ENCODE measurements at regions not wholly inside any gene's neighbourhood (a gene's known extent, or its start where the extent isn't known, plus 50 kb on each side); places are given as distances from the start of the nearest gene placed in this dataset.

DNA sequence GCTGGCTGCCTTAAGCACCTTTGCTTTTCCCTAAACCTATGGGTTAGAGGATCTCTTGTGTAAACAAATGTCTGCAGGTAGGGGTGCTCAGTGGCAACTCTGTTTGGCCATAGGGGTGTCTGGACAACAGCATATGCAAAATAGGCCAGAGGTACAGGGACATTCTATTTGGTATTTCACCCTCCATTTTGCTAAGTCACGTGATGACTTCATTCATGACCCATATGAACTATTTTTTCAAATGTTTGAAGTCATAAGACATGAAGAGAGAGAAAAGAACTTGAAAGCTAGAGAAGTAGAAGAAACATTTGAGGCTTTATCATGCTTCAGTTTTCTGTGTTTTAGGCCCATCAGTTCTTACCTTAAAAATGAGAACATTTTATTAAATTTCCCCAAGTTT lies 370.2 kb downstream of the GADD45G start:
- Histone ChIP-seq H3K4me1 (ENCODE audit: insufficient read depth, insufficient read length) (no peaks in the 10 kb centered on the region), H3K27me3 (ENCODE audit: insufficient read depth, insufficient read length) (no peaks in the 10 kb centered on the region), H3K9me3 (ENCODE audit: insufficient read depth, low read length) (no peaks in the 10 kb centered on the region), H3K9ac (ENCODE audit: insufficient read length, low read depth) (no peak overlapping the region), H3K4me3 (ENCODE audit: insufficient read length, low read depth) (no peak overlapping the region), H3K36me3 (ENCODE audit: insufficient read depth, insufficient read length, low read length) (no peaks in the 10 kb centered on the region)
- TF ChIP-seq ZNF274 (IDR thresholded peaks at IDR 0.05; ENCODE audit: low read depth, low read length) (no peak), YY1 (IDR thresholded peaks at IDR 0.05; ENCODE audit: insufficient read depth, insufficient read length) (no peak), SUZ12 (IDR thresholded peaks at IDR 0.05; ENCODE audit: extremely low read depth, insufficient read depth, insufficient read length) (no peak)
- no peak for DNase-seq (ENCODE audit: low read depth, low spot score)

DNA sequence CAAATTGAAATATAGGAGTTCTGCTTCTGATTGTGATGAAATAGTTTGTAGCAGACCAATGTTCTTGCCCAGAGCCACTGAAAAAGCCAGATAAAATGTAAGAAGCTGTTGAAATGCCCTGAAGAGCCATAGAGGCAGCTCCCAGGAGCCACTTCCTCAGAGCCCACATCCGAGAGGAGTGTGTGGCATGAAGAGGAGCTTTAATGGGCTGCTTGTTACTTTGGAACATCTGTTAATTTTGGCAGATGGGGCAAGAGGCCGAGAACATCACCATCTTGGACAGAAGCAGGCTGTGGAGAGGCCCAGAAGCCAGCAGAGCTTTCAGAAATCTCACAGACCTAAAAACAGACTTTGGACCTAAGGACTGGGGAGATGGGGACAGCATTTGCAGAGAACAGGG lies 370.8 kb downstream of the GADD45G start:
- H3K4me3 ChIP-seq (ENCODE audit: insufficient read length, low read depth) = no peak overlapping the region
- H3K36me3 ChIP-seq (ENCODE audit: insufficient read depth, insufficient read length, low read length) = no peaks in the 10 kb centered on the region
- no peaks in the 10 kb centered on the region for H3K27me3 ChIP-seq (ENCODE audit: insufficient read depth, insufficient read length)
- H3K9ac ChIP-seq (ENCODE audit: insufficient read length, low read depth) = no peak overlapping the region
- no peaks in the 10 kb centered on the region for H3K9me3 ChIP-seq (ENCODE audit: insufficient read depth, low read length)
- no peak for DNase-seq (ENCODE audit: low read depth, low spot score)
- TF ChIP-seq ZNF274 (IDR thresholded peaks at IDR 0.05; ENCODE audit: low read depth, low read length) = no peak
- TF ChIP-seq YY1 (IDR thresholded peaks at IDR 0.05; ENCODE audit: insufficient read depth, insufficient read length) = no peak
- TF ChIP-seq SUZ12 (IDR thresholded peaks at IDR 0.05; ENCODE audit: extremely low read depth, insufficient read depth, insufficient read length) = no peak
- H3K4me1 ChIP-seq (ENCODE audit: insufficient read depth, insufficient read length) = no peaks in the 10 kb centered on the region

DNA sequence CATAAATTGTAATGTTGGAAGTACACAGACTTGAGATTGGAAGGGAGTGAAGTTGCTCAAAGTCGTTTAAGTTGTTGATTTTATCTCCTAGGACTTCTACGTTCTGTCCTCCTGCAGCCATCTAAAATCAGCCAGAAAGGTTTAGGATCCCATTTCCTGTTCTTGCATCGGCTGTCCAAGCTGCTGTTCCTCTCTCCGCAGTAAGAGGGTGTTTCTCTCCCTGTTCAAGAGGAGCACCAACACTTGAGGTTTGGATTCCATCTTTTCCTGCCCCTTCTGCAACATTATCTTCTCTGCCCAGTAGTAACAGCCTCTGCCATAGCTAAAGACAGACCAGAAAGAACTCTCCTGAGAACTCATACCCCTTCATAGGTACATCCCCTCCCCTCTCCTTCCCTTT lies 373.4 kb downstream of the GADD45G start:
- Histone ChIP-seq H3K4me1 (ENCODE audit: insufficient read depth, insufficient read length) (no peaks in the 10 kb centered on the region), H3K4me3 (ENCODE audit: insufficient read length, low read depth) (no peak overlapping the region), H3K9ac (ENCODE audit: insufficient read length, low read depth) (no peak overlapping the region), H3K27me3 (ENCODE audit: insufficient read depth, insufficient read length) (no peaks in the 10 kb centered on the region), H3K9me3 (ENCODE audit: insufficient read depth, low read length) (no peaks in the 10 kb centered on the region), H3K36me3 (ENCODE audit: insufficient read depth, insufficient read length, low read length) (no peaks in the 10 kb centered on the region)
- TF ChIP-seq ZNF274 (IDR thresholded peaks at IDR 0.05; ENCODE audit: low read depth, low read length) (no peak), SUZ12 (IDR thresholded peaks at IDR 0.05; ENCODE audit: extremely low read depth, insufficient read depth, insufficient read length) (no peak), YY1 (IDR thresholded peaks at IDR 0.05; ENCODE audit: insufficient read depth, insufficient read length) (no peak)
- DNase-seq (ENCODE audit: low read depth, low spot score) = no peak

DNA sequence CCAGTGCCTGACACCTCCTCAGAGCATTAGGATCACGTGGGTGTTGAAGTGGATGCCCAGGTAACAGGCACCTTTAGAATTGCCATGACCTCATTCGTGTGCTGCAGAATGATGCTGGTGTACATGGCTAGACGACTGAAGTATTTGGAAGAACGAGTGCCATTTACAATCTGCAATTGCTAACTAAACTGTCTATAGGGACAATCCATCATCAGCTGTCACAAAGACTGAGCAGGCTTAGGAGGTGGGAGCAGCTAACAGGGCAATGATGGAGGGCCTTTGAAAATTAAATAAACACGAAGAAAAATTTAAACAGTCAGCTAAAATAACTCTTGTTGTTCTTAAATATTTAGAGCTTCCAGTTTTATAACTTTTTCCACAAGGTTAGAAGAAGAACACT lies 375.8 kb downstream of the GADD45G start:
- TF ChIP-seq ZNF274 (IDR thresholded peaks at IDR 0.05; ENCODE audit: low read depth, low read length) (no peak), SUZ12 (IDR thresholded peaks at IDR 0.05; ENCODE audit: extremely low read depth, insufficient read depth, insufficient read length) (no peak), YY1 (IDR thresholded peaks at IDR 0.05; ENCODE audit: insufficient read depth, insufficient read length) (no peak)

DNA sequence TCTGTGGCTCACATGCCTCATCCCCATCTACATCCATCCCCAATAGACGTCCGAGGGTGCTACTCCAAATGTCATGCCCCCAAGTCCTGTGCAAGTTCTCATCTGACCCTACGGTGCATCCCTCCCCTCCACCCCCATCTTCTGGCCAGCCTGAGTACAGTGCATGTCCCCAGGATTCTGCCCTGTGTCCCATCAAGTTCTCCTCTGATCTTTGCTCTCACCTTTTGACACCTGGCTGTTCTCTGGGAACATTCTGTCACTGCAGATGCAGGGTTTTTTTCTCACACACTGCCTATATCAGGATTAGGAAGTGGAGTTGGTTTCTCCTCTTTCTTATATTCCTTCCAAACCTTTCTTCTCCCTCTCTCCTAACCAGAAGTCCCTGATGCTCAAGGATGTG lies 377.2 kb downstream of the GADD45G start:
- Histone ChIP-seq H3K9ac (ENCODE audit: insufficient read length, low read depth) (no peak overlapping the region), H3K27me3 (ENCODE audit: insufficient read depth, insufficient read length) (no peaks in the 10 kb centered on the region), H3K9me3 (ENCODE audit: insufficient read depth, low read length) (no peaks in the 10 kb centered on the region; the same call in 1 of the 2 replicates), H3K36me3 (ENCODE audit: insufficient read depth, insufficient read length, low read length) (no peaks in the 10 kb centered on the region), H3K4me3 (ENCODE audit: insufficient read length, low read depth) (no peak overlapping the region), H3K4me1 (ENCODE audit: insufficient read depth, insufficient read length) (no peaks in the 10 kb centered on the region)
- DNase-seq (ENCODE audit: low read depth, low spot score) = no peak
- no peak for TF ChIP-seq YY1 (IDR thresholded peaks at IDR 0.05; ENCODE audit: insufficient read depth, insufficient read length)
- no peak for TF ChIP-seq SUZ12 (IDR thresholded peaks at IDR 0.05; ENCODE audit: extremely low read depth, insufficient read depth, insufficient read length)
- no peak for TF ChIP-seq ZNF274 (IDR thresholded peaks at IDR 0.05; ENCODE audit: low read depth, low read length)

More for the DNA sequence above, 375.8 kb downstream of the GADD45G start:
- Histone ChIP-seq H3K9me3 (ENCODE audit: insufficient read depth, low read length) (no peaks in the 10 kb centered on the region), H3K27me3 (ENCODE audit: insufficient read depth, insufficient read length) (no peaks in the 10 kb centered on the region), H3K9ac (ENCODE audit: insufficient read length, low read depth) (no peak overlapping the region), H3K4me1 (ENCODE audit: insufficient read depth, insufficient read length) (no peaks in the 10 kb centered on the region), H3K4me3 (ENCODE audit: insufficient read length, low read depth) (no peak overlapping the region), H3K36me3 (ENCODE audit: insufficient read depth, insufficient read length, low read length) (no peaks in the 10 kb centered on the region)
- DNase-seq (ENCODE audit: low read depth, low spot score) = no peak

DNA sequence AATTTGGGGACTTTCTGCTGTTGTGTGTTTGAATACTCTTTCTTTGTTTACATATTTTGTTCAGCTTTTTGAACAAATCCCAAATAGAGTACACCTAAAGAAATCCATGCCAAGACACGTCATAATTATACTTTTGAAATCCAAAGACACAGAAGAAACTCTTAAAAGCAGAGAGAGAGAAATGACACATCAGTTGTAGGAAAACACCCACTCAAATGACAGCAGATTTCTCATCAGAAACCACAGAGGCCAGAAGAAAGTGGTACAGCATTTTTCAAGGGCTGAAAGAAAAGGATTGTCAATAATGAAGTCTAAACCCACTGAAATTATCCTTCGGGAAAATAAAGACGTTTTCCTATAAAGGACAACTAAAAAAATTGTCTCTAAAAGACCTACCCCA lies 378.6 kb downstream of the GADD45G start:
- H3K9ac ChIP-seq (ENCODE audit: insufficient read length, low read depth) = no peak overlapping the region

DNA sequence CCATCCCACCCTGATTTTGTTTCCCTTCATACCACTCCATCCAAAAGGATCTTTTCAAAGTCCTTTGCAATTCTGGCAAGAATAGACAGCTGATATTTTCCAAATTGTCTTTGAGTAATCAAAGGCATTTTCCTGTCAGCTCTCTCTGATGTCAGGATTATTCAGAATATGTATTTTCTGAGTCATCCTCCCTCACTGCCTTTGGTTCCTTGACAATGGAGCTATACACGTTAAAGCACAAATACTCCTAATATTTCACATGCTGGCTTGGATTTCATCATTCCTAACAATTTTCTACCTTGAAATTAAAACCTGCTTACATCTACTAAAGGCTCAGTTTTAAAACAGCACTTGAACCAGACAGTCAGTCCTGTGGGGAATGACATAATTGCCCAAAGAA lies 379.4 kb downstream of the GADD45G start:
- Histone ChIP-seq H3K4me3 (ENCODE audit: insufficient read length, low read depth) (no peak overlapping the region), H3K9ac (ENCODE audit: insufficient read length, low read depth) (no peak overlapping the region), H3K9me3 (ENCODE audit: insufficient read depth, low read length) (no peaks in the 10 kb centered on the region; the same call in 1 of the 2 replicates), H3K4me1 (ENCODE audit: insufficient read depth, insufficient read length) (no peaks in the 10 kb centered on the region), H3K36me3 (ENCODE audit: insufficient read depth, insufficient read length, low read length) (no peaks in the 10 kb centered on the region), H3K27me3 (ENCODE audit: insufficient read depth, insufficient read length) (no peaks in the 10 kb centered on the region)
- no peak for TF ChIP-seq ZNF274 (IDR thresholded peaks at IDR 0.05; ENCODE audit: low read depth, low read length)
- TF ChIP-seq SUZ12 (IDR thresholded peaks at IDR 0.05; ENCODE audit: extremely low read depth, insufficient read depth, insufficient read length) = no peak
- no peak for TF ChIP-seq YY1 (IDR thresholded peaks at IDR 0.05; ENCODE audit: insufficient read depth, insufficient read length)
- no peak for DNase-seq (ENCODE audit: low read depth, low spot score)

More for the DNA sequence above, 378.6 kb downstream of the GADD45G start:
- Histone ChIP-seq H3K9me3 (ENCODE audit: insufficient read depth, low read length) (no peaks in the 10 kb centered on the region; the same call in 1 of the 2 replicates), H3K4me3 (ENCODE audit: insufficient read length, low read depth) (no peak overlapping the region), H3K27me3 (ENCODE audit: insufficient read depth, insufficient read length) (no peaks in the 10 kb centered on the region), H3K4me1 (ENCODE audit: insufficient read depth, insufficient read length) (no peaks in the 10 kb centered on the region), H3K36me3 (ENCODE audit: insufficient read depth, insufficient read length, low read length) (no peaks in the 10 kb centered on the region)
- TF ChIP-seq YY1 (IDR thresholded peaks at IDR 0.05; ENCODE audit: insufficient read depth, insufficient read length) (no peak), ZNF274 (IDR thresholded peaks at IDR 0.05; ENCODE audit: low read depth, low read length) (no peak), SUZ12 (IDR thresholded peaks at IDR 0.05; ENCODE audit: extremely low read depth, insufficient read depth, insufficient read length) (no peak)
- DNase-seq (ENCODE audit: low read depth, low spot score) = no peak
